22Rv1 (cell line): ENCODE measurements at regions not wholly inside any gene's neighbourhood (a gene's known extent, or its start where the extent isn't known, plus 50 kb on each side); places are given as distances from the start of the nearest gene placed in this dataset.

Experiments
- CTCF ChIP-seq: fragments of 450-650 bp; IDR thresholded peaks from 2 replicates; pipeline ENCODE4 v1.5.1; 2017; ENCODE audit warnings: mild to moderate bottlenecking
- ZFX ChIP-seq: fragments of 450-650 bp; IDR thresholded peaks from 2 replicates; pipeline ENCODE4 v1.6.1; 2017; ENCODE audit warnings: antibody characterized with exemption, borderline replicate concordance

- no peak for TF ChIP-seq CTCF
- no peak for TF ChIP-seq ZFX
These were observed 714.9 kb downstream of the ADGRL2 start for GRCh38 chr1:82515650-82516049.
